ENCODE measurements at regions not wholly inside any gene's neighbourhood (a gene's known extent, or its start where the extent isn't known, plus 50 kb on each side); places are given as distances from the start of the nearest gene placed in this dataset.

GRCh38 chr13:54004026-54004699 is 975.5 kb downstream of the OLFM4 start:
- no peaks in the 10 kb centered on the region; the same call in 1 of the 2 replicates for H3K27me3 Mint-ChIP-seq (ENCODE audit: low read depth)
- peaks cover 4% of the 10 kb centered on the region; the same call in 1 of the 2 replicates for H3K9me3 Mint-ChIP-seq
- ATAC-seq: no peak
- TF ChIP-seq JUN (CRISPR knock-in tag; IDR thresholded peaks at IDR 0.05) (no peak), ZNF396 (CRISPR knock-in tag; IDR thresholded peaks at IDR 0.05; ENCODE audit: borderline replicate concordance) (no peak), FOXJ3 (CRISPR knock-in tag; IDR thresholded peaks at IDR 0.05; ENCODE audit: borderline replicate concordance) (no peak), ZNF219 (CRISPR knock-in tag; IDR thresholded peaks at IDR 0.05; ENCODE audit: borderline replicate concordance) (no peak), RELA (CRISPR knock-in tag; IDR thresholded peaks at IDR 0.05; ENCODE audit: borderline replicate concordance) (no peak), USF1 (CRISPR knock-in tag; IDR thresholded peaks at IDR 0.05) (no peak), ZNF671 (CRISPR knock-in tag; IDR thresholded peaks at IDR 0.05) (no peak), NFYB (CRISPR knock-in tag; conservative IDR thresholded peaks at IDR 0.05; ENCODE audit: low read depth) (no peak), GRHL2 (CRISPR knock-in tag; IDR thresholded peaks at IDR 0.05; ENCODE audit: insufficient replicate concordance, severe bottlenecking) (no peak), E2F5 (CRISPR knock-in tag; IDR thresholded peaks at IDR 0.05) (no peak), MYBL2 (CRISPR knock-in tag; IDR thresholded peaks at IDR 0.05) (no peak), SP1 (CRISPR knock-in tag; conservative IDR thresholded peaks at IDR 0.05) (no peak), OVOL2 (CRISPR knock-in tag; IDR thresholded peaks at IDR 0.05; ENCODE audit: borderline replicate concordance) (no peak), TCF7 (CRISPR knock-in tag; IDR thresholded peaks at IDR 0.05; ENCODE audit: low read depth) (no peak), ARID4B (CRISPR knock-in tag; IDR thresholded peaks at IDR 0.05; ENCODE audit: borderline replicate concordance) (no peak), ZNF317 (CRISPR knock-in tag; IDR thresholded peaks at IDR 0.05; ENCODE audit: borderline replicate concordance, low read depth) (no peak), ZNF532 (CRISPR knock-in tag; IDR thresholded peaks at IDR 0.05; ENCODE audit: borderline replicate concordance) (no peak), MAX (CRISPR knock-in tag; IDR thresholded peaks at IDR 0.05) (no peak)
- TF ChIP-seq, protein P1, sequence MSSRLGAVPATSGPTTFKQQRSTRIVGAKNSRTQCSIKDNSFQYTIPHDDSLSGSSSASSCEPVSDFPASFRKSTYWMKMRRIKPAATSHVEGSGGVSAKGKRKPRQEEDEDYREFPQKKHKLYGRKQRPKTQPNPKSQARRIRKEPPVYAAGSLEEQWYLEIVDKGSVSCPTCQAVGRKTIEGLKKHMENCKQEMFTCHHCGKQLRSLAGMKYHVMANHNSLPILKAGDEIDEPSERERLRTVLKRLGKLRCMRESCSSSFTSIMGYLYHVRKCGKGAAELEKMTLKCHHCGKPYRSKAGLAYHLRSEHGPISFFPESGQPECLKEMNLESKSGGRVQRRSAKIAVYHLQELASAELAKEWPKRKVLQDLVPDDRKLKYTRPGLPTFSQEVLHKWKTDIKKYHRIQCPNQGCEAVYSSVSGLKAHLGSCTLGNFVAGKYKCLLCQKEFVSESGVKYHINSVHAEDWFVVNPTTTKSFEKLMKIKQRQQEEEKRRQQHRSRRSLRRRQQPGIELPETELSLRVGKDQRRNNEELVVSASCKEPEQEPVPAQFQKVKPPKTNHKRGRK (CRISPR knock-in tag; IDR thresholded peaks at IDR 0.05; ENCODE audit: borderline replicate concordance): no peak
- TF ChIP-seq, protein P2, sequence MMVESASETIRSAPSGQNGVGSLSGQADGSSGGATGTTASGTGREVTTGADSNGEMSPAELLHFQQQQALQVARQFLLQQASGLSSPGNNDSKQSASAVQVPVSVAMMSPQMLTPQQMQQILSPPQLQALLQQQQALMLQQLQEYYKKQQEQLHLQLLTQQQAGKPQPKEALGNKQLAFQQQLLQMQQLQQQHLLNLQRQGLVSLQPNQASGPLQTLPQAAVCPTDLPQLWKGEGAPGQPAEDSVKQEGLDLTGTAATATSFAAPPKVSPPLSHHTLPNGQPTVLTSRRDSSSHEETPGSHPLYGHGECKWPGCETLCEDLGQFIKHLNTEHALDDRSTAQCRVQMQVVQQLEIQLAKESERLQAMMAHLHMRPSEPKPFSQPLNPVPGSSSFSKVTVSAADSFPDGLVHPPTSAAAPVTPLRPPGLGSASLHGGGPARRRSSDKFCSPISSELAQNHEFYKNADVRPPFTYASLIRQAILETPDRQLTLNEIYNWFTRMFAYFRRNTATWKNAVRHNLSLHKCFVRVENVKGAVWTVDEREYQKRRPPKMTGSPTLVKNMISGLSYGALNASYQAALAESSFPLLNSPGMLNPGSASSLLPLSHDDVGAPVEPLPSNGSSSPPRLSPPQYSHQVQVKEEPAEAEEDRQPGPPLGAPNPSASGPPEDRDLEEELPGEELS (CRISPR knock-in tag; IDR thresholded peaks at IDR 0.05): no peak
- no peak overlapping the region for H3K27ac Mint-ChIP-seq
- H3K4me3 Mint-ChIP-seq: no peak overlapping the region
- H3K36me3 Mint-ChIP-seq: peaks cover 7% of the 10 kb centered on the region; the same call in 1 of the 2 replicates
- CTCF ChIA-PET: interaction anchor here (1.1 kb wide), 1 partner anchor 222 kb away, joined by 3 read pairs; no protein-coding TSS in a partner anchor
- no peak for DNase-seq (ENCODE audit: low spot score)
- POLR2A ChIA-PET: no interaction called here
- H3K4me1 Mint-ChIP-seq: peaks cover 21% of the 10 kb centered on the region
